ENCODE measurements at regions not wholly inside any gene's neighbourhood (a gene's known extent, or its start where the extent isn't known, plus 50 kb on each side); places are given as distances from the start of the nearest gene placed in this dataset.

DNA sequence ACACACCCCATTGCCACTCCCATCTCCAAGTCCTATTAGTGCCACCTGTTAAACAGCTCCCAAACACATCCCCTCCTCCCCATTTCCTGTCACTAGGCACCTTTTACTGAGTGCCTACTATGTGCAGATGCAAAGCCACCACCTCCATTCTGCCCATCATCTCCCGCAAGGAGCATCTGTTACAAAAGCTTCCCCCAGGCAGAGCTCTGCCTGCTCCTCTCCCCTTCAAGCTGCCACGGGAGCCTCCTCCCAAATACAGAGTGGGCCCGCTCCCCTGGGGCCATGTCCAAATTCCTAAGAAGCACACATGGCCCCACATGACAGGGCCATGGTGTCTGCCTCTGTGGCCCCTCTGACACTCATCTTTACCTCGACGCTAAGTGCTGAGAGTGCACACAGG, 149.7 kb downstream of the OAT start (continued):
- TF ChIP-seq FOXP4 (CRISPR knock-in tag; IDR thresholded peaks at IDR 0.05) = no peak
- no peak for TF ChIP-seq ZBTB21 (CRISPR knock-in tag; IDR thresholded peaks at IDR 0.05; ENCODE audit: borderline replicate concordance)

- no peak overlapping the region for H3K27ac Mint-ChIP-seq
- ATAC-seq = no peak
- CTCF ChIA-PET = interaction anchor here (1.4 kb wide), 1 partner anchor 274 kb away, joined by 3 read pairs; no protein-coding TSS in a partner anchor
- peaks cover 17% of the 10 kb centered on the region for H3K9me3 Mint-ChIP-seq
- POLR2A ChIA-PET = no interaction called here
- no peak overlapping the region for H3K4me3 Mint-ChIP-seq
- TF ChIP-seq CBFB (CRISPR knock-in tag; IDR thresholded peaks at IDR 0.05; ENCODE audit: low read depth) = no peak
- TF ChIP-seq ZNF232 (CRISPR knock-in tag; IDR thresholded peaks at IDR 0.05) = no peak
- TF ChIP-seq TP53 (CRISPR knock-in tag; IDR thresholded peaks at IDR 0.05) = no peak
- TF ChIP-seq CREM (CRISPR knock-in tag; IDR thresholded peaks at IDR 0.05) = no peak
- TF ChIP-seq NR3C1 (CRISPR knock-in tag; conservative IDR thresholded peaks at IDR 0.05; ENCODE audit: low read depth) = no peak
- no peak for TF ChIP-seq TEAD4 (CRISPR knock-in tag; IDR thresholded peaks at IDR 0.05)
- TF ChIP-seq, protein P1, sequence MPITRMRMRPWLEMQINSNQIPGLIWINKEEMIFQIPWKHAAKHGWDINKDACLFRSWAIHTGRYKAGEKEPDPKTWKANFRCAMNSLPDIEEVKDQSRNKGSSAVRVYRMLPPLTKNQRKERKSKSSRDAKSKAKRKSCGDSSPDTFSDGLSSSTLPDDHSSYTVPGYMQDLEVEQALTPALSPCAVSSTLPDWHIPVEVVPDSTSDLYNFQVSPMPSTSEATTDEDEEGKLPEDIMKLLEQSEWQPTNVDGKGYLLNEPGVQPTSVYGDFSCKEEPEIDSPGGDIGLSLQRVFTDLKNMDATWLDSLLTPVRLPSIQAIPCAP (CRISPR knock-in tag; IDR thresholded peaks at IDR 0.05) = no peak
- TF ChIP-seq RORB (CRISPR knock-in tag; IDR thresholded peaks at IDR 0.05) = no peak
- no peak for TF ChIP-seq ZNF138 (CRISPR knock-in tag; conservative IDR thresholded peaks at IDR 0.05)
- TF ChIP-seq ZNF263 (CRISPR knock-in tag; IDR thresholded peaks at IDR 0.05; ENCODE audit: low read depth) = no peak
- TF ChIP-seq SOX15 (CRISPR knock-in tag; IDR thresholded peaks at IDR 0.05) = no peak
- TF ChIP-seq ZBTB43 (CRISPR knock-in tag; IDR thresholded peaks at IDR 0.05) = no peak
- H3K4me1 Mint-ChIP-seq = no peaks in the 10 kb centered on the region
- no peak for DNase-seq (ENCODE audit: low spot score)
- peaks cover 19% of the 10 kb centered on the region for H3K27me3 Mint-ChIP-seq (ENCODE audit: low read depth)
- peaks cover 16% of the 10 kb centered on the region for H3K36me3 Mint-ChIP-seq
These were observed 150.7 kb downstream of the OAT start for GRCh38 chr10:124267911-124268549.

DNA sequence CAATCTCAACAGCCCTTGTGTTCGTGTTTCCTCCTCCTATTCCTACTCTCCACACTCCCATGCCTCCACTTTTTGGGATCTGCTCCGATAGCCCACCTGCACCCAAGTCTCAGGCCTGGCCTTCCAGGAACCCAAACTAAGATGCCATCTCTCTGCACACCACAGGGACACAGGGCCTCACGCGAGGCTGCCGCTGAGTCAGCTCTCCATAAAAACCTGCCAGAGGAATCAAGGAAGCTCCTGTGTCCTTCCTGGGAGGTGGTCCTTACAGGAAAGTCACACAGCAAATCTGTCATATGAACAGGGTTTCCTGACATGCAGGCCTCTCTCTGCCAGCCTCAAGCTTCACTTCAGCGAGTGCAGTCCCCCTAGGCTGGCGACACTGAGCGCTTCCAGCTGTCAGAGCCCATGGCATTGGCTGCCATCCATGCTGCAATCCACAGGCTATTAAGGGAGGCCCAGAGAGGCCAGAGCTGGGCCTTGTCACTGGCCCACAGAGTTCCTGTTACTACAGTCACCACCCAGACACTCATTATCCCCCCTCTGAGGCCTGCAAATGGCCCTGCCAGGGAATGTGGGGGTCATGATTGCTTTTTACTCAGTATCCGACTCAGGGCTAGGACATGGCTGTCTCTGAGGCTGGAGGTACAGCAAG, 151.4 kb downstream of the OAT start:
- POLR2A ChIA-PET = no interaction called here
- Mint-ChIP-seq H3K4me1 (no peaks in the 10 kb centered on the region), H3K9me3 (peaks cover 11% of the 10 kb centered on the region), H3K4me3 (no peak overlapping the region), H3K36me3 (peaks cover 10% of the 10 kb centered on the region), H3K27me3 (ENCODE audit: low read depth) (peaks cover 15% of the 10 kb centered on the region), H3K27ac (no peak overlapping the region)
- CTCF ChIA-PET = interaction anchor here (1.4 to 1.5 kb wide), 2 partner anchors 122 to 273 kb away, joined by 3 to 5 read pairs; no protein-coding TSS in a partner anchor
- DNase-seq (ENCODE audit: low spot score) = no peak
- no peak for ATAC-seq
- TF ChIP-seq EMX1 (CRISPR knock-in tag; IDR thresholded peaks at IDR 0.05) (no peak), AFF4 (CRISPR knock-in tag; IDR thresholded peaks at IDR 0.05; ENCODE audit: borderline replicate concordance) (no peak), NFE2L1 (CRISPR knock-in tag; IDR thresholded peaks at IDR 0.05) (no peak), ZNF396 (CRISPR knock-in tag; IDR thresholded peaks at IDR 0.05; ENCODE audit: borderline replicate concordance) (no peak), KAT7 (CRISPR knock-in tag; IDR thresholded peaks at IDR 0.05; ENCODE audit: borderline replicate concordance) (no peak), NR3C1 (CRISPR knock-in tag; conservative IDR thresholded peaks at IDR 0.05; ENCODE audit: low read depth) (no peak), ZBTB43 (CRISPR knock-in tag; IDR thresholded peaks at IDR 0.05) (no peak), GABPB1 (CRISPR knock-in tag; IDR thresholded peaks at IDR 0.05) (no peak), GTF2I (CRISPR knock-in tag; conservative IDR thresholded peaks at IDR 0.05) (no peak), ELF4 (CRISPR knock-in tag; IDR thresholded peaks at IDR 0.05; ENCODE audit: low read depth) (no peak)
- TF ChIP-seq, protein P1 (CRISPR knock-in tag; IDR thresholded peaks at IDR 0.05) = no peak

All from WTC11 (cell line).